Ishikawa (cell line): ENCODE measurements at regions not wholly inside any gene's neighbourhood (a gene's known extent, or its start where the extent isn't known, plus 50 kb on each side); places are given as distances from the start of the nearest gene placed in this dataset.

Source experiments
- CEBPB ChIP-seq: IDR thresholded peaks from 2 replicates; pipeline ENCODE4 v1.6.1; 2012
- CREB1 ChIP-seq: IDR thresholded peaks from 2 replicates; pipeline ENCODE4 v1.6.1; 2012; ENCODE audit warnings: low read depth
- EGR1 ChIP-seq: IDR thresholded peaks from 2 replicates; pipeline ENCODE4 v1.6.1; 2012
- EP300 ChIP-seq: IDR thresholded peaks from 2 replicates; pipeline ENCODE4 v1.6.1; 2012; ENCODE audit warnings: borderline replicate concordance
- NFIC ChIP-seq: IDR thresholded peaks from 2 replicates; pipeline ENCODE4 v1.6.1; 2012
- RAD21 ChIP-seq: IDR thresholded peaks from 2 replicates; pipeline ENCODE4 v1.6.1; 2012; ENCODE audit warnings: low read depth
- REST ChIP-seq: IDR thresholded peaks from 2 replicates; pipeline ENCODE4 v1.6.1; 2012; ENCODE audit warnings: low read depth, mild to moderate bottlenecking
- TEAD4 ChIP-seq: IDR thresholded peaks from 2 replicates; pipeline ENCODE4 v1.6.1; 2012
- USF1 ChIP-seq: IDR thresholded peaks from 2 replicates; pipeline ENCODE4 v1.6.1; 2012

- TF ChIP-seq USF1 = no peak
- no peak for TF ChIP-seq TEAD4
- no peak for TF ChIP-seq CREB1
- TF ChIP-seq EGR1 = no peak
- no peak for TF ChIP-seq EP300
- TF ChIP-seq NFIC = no peak
- TF ChIP-seq RAD21 = no peak
- TF ChIP-seq CEBPB = no peak
- TF ChIP-seq REST = no peak
Measured at GRCh38 chr3:22977042-22977441, 226.1 kb upstream of the UBE2E2 start.
